ENCODE measurements at regions not wholly inside any gene's neighbourhood (a gene's known extent, or its start where the extent isn't known, plus 50 kb on each side); places are given as distances from the start of the nearest gene placed in this dataset.

DNA sequence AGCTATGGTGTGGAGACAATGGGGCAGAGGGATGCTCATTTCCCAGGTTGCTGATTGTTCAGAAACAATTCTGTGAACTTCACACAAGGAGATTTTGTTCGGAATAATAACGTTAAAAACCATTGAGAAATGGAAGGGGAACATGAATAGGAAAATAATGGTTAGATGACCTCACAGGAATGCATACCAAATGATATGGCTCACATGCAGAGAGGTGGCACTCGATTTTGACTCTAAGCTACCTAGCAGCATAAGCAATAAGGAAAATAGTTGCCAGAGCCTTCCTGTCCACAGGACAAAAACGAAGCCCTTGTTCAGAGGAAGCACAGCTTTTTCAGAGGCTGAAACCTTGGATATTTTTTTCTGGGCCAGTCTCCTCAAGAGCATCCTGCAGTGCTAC, 293.1 kb downstream of the ZEB1 start:
- no peaks in the 10 kb centered on the region for H3K9me3 ChIP-seq
- intact Hi-C loops (cut with DNase I) = no loop called here
- no peaks in the 10 kb centered on the region for H3K4me1 ChIP-seq
- H3K4me3 ChIP-seq = no peak overlapping the region
- no peaks in the 10 kb centered on the region for H3K36me3 ChIP-seq (replicated peaks in 1 of 2; ENCODE audit: insufficient read depth in 1 of 2, low read depth in 2 of 2)
- 47 to 51% methylated on average over 4 of the region's 4 CpGs for WGBS, 2 donors
- H3K27me3 ChIP-seq = no peaks in the 10 kb centered on the region
- TF ChIP-seq POLR2A (IDR thresholded peaks at IDR 0.05) = no peak
- TF ChIP-seq, protein P1, sequence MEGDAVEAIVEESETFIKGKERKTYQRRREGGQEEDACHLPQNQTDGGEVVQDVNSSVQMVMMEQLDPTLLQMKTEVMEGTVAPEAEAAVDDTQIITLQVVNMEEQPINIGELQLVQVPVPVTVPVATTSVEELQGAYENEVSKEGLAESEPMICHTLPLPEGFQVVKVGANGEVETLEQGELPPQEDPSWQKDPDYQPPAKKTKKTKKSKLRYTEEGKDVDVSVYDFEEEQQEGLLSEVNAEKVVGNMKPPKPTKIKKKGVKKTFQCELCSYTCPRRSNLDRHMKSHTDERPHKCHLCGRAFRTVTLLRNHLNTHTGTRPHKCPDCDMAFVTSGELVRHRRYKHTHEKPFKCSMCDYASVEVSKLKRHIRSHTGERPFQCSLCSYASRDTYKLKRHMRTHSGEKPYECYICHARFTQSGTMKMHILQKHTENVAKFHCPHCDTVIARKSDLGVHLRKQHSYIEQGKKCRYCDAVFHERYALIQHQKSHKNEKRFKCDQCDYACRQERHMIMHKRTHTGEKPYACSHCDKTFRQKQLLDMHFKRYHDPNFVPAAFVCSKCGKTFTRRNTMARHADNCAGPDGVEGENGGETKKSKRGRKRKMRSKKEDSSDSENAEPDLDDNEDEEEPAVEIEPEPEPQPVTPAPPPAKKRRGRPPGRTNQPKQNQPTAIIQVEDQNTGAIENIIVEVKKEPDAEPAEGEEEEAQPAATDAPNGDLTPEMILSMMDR (IDR thresholded peaks at IDR 0.05) = no peak
- DNase-seq (no peak), ATAC-seq (no peak)
- H3K27ac ChIP-seq = no peak overlapping the region

DNA sequence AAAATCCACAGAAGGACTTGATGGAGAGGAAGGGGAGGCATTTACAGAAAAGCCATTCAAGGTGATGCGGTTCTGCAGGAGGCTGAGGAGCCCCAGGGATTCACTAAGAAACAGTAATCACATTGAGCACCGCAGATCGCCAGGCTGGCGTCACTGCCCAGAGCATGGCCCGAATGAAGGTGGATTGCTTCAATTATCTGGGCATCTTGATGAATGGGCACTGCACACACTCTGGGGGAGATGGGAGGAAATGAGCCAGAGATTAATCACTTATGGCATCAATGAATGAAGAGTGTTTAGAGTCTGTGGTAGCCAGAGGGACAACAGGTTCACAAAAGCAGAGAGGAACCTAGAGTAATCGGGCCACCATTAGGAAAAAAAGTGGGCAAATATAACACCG, 292.1 kb downstream of the ZEB1 start:
- WGBS, 2 donors = 70 to 73% methylated on average over 7 of the region's 7 CpGs

DNA sequence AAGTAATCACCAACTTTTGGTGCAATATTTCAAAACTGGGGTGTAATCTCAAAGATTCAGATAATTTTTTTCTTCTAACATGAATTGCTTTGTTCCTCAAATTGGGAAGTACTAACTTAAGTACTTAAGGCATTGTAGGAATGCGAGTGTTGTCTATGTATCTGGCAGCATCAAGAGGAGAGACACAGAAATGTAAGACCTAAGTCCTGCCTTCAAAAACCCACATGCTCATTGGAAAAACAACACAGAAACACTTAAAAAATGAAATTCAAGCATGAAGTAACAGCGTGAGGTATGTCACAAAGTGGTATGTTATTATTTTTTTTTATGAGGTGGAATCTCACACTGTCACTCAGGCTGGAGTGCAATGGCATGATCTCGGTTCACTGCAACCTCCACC, 288.5 kb downstream of the ZEB1 start:
- DNase-seq (no peak), ATAC-seq (no peak)
- H3K27me3 ChIP-seq = no peaks in the 10 kb centered on the region
- no peak overlapping the region for H3K4me3 ChIP-seq
- TF ChIP-seq, protein P1 (IDR thresholded peaks at IDR 0.05) = no peak
- TF ChIP-seq POLR2A (IDR thresholded peaks at IDR 0.05) = no peak
- peaks cover 13% of the 10 kb centered on the region for H3K4me1 ChIP-seq
- intact Hi-C loops (cut with DNase I) = no loop called here
- H3K36me3 ChIP-seq (replicated peaks in 1 of 2; ENCODE audit: insufficient read depth in 1 of 2, low read depth in 2 of 2) = no peaks in the 10 kb centered on the region
- H3K9me3 ChIP-seq = no peaks in the 10 kb centered on the region
- H3K27ac ChIP-seq = no peak overlapping the region
- 66 to 77% methylated on average over 3 of the region's 3 CpGs for WGBS, 2 donors

More for the DNA sequence above, 292.1 kb downstream of the ZEB1 start:
- Histone ChIP-seq H3K4me1 (no peaks in the 10 kb centered on the region), H3K9me3 (no peaks in the 10 kb centered on the region), H3K27me3 (no peaks in the 10 kb centered on the region), H3K27ac (no peak overlapping the region), H3K4me3 (no peak overlapping the region), H3K36me3 (replicated peaks in 1 of 2; ENCODE audit: insufficient read depth in 1 of 2, low read depth in 2 of 2) (no peaks in the 10 kb centered on the region)
- DNase-seq (no peak), ATAC-seq (no peak)
- intact Hi-C loops (cut with DNase I) = no loop called here
- TF ChIP-seq, protein P1 (IDR thresholded peaks at IDR 0.05) = no peak

DNA sequence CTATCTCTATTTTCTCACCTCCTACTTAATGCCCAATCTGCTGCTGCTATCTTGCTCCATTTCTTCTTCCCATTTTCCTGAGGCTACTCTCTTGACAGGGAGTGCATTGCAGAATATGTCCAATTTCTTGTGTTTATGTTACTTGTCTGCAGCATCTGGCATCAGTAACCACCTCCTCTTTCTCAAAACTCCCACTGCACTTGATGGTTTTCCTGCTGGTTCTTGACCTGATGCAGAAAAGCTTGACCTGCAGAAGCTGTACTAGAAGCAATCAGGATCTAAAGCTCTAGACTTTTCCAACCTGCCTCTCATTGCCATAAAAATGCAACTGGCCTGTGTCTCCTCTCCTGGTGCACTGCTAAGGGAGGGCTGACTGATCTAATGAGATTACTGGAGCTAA, 287.8 kb downstream of the ZEB1 start:
- intact Hi-C loops (cut with DNase I) = no loop called here

More for the DNA sequence above, 287.8 kb downstream of the ZEB1 start:
- no peaks in the 10 kb centered on the region for H3K36me3 ChIP-seq (replicated peaks in 1 of 2; ENCODE audit: insufficient read depth in 1 of 2, low read depth in 2 of 2)
- H3K27me3 ChIP-seq = no peaks in the 10 kb centered on the region
- H3K4me1 ChIP-seq = peaks cover 17% of the 10 kb centered on the region
- ATAC-seq (no peak), DNase-seq (no peak)
- TF ChIP-seq POLR2A (IDR thresholded peaks at IDR 0.05) = no peak
- TF ChIP-seq, protein P1 (IDR thresholded peaks at IDR 0.05) = no peak
- no peak overlapping the region for H3K4me3 ChIP-seq
- H3K27ac ChIP-seq = no peak overlapping the region
- H3K9me3 ChIP-seq = no peaks in the 10 kb centered on the region

Data from body of pancreas (tissue), 4 donors.